ENCODE measurements at regions not wholly inside any gene's neighbourhood (a gene's known extent, or its start where the extent isn't known, plus 50 kb on each side); places are given as distances from the start of the nearest gene placed in this dataset.

GRCh38 chr18:77374446-77374805 lies 124.8 kb downstream of the GALR1 start:
- CTCF ChIA-PET = no interaction called here

GRCh38 chr18:77376043-77376732 lies 126.5 kb downstream of the GALR1 start:
- POLR2A ChIA-PET = no interaction called here
- TF ChIP-seq FOXK2 (IDR thresholded peaks at IDR 0.05) (no peak), L3MBTL2 (conservative IDR thresholded peaks at IDR 0.05) (no peak), ELF4 (IDR thresholded peaks at IDR 0.05) (no peak), CTBP1 (IDR thresholded peaks at IDR 0.05; ENCODE audit: borderline replicate concordance) (no peak), TARDBP (IDR thresholded peaks at IDR 0.05) (no peak), ARNT (IDR thresholded peaks at IDR 0.05) (no peak), FOXM1 (IDR thresholded peaks at IDR 0.05; ENCODE audit: borderline replicate concordance) (no peak), BHLHE40 (IDR thresholded peaks at IDR 0.05; ENCODE audit: borderline replicate concordance) (no peak), NFRKB (IDR thresholded peaks at IDR 0.05) (no peak), SP1 (IDR thresholded peaks at IDR 0.05) (no peak), PKNOX1 (IDR thresholded peaks at IDR 0.05) (no peak), LEF1 (IDR thresholded peaks at IDR 0.05; ENCODE audit: borderline replicate concordance) (no peak), FOXA1 (IDR thresholded peaks at IDR 0.05) (no peak), HDGF (IDR thresholded peaks at IDR 0.05; ENCODE audit: borderline replicate concordance) (no peak), SUZ12 (IDR thresholded peaks at IDR 0.05) (no peak), ZNF384 (IDR thresholded peaks at IDR 0.05) (no peak)
- no peak for DNase-seq (ENCODE audit: extremely low spot score)
- CTCF ChIA-PET = no interaction called here

More at GRCh38 chr18:77374446-77374805, 124.8 kb downstream of the GALR1 start:
- TF ChIP-seq ELF4 (IDR thresholded peaks at IDR 0.05) (no peak), HDGF (IDR thresholded peaks at IDR 0.05; ENCODE audit: borderline replicate concordance) (no peak), NFRKB (IDR thresholded peaks at IDR 0.05) (no peak)
- DNase-seq (ENCODE audit: extremely low spot score) = no peak
- POLR2A ChIA-PET = no interaction called here

GRCh38 chr18:77376733-77377094 lies 127.1 kb downstream of the GALR1 start:
- POLR2A ChIA-PET = no interaction called here
- no peak for DNase-seq (ENCODE audit: extremely low spot score)
- no peak for TF ChIP-seq NFRKB (IDR thresholded peaks at IDR 0.05)
- no peak for TF ChIP-seq FOXA1 (IDR thresholded peaks at IDR 0.05)
- no peak for TF ChIP-seq TARDBP (IDR thresholded peaks at IDR 0.05)
- TF ChIP-seq FOXK2 (IDR thresholded peaks at IDR 0.05) = no peak
- CTCF ChIA-PET = no interaction called here

GRCh38 chr18:77377813-77378212 lies 128.2 kb downstream of the GALR1 start:
- DNase-seq (ENCODE audit: extremely low spot score) = no peak
- POLR2A ChIA-PET = no interaction called here

GRCh38 chr18:77379976-77380509 lies 130.4 kb downstream of the GALR1 start:
- no peak for DNase-seq (ENCODE audit: extremely low spot score)
- no peak for TF ChIP-seq LEF1 (IDR thresholded peaks at IDR 0.05; ENCODE audit: borderline replicate concordance)
- no peak for TF ChIP-seq CTBP1 (IDR thresholded peaks at IDR 0.05; ENCODE audit: borderline replicate concordance)
- no peak for TF ChIP-seq FOXA1 (IDR thresholded peaks at IDR 0.05)
- TF ChIP-seq ELF4 (IDR thresholded peaks at IDR 0.05) = no peak
- TF ChIP-seq NFRKB (IDR thresholded peaks at IDR 0.05) = no peak
- no peak for TF ChIP-seq L3MBTL2 (conservative IDR thresholded peaks at IDR 0.05)
- no peak for TF ChIP-seq ZNF384 (IDR thresholded peaks at IDR 0.05)
- no peak for TF ChIP-seq HDGF (IDR thresholded peaks at IDR 0.05; ENCODE audit: borderline replicate concordance)
- TF ChIP-seq ARNT (IDR thresholded peaks at IDR 0.05) = no peak
- no peak for TF ChIP-seq SUZ12 (IDR thresholded peaks at IDR 0.05)
- no peak for TF ChIP-seq FOXM1 (IDR thresholded peaks at IDR 0.05; ENCODE audit: borderline replicate concordance)
- TF ChIP-seq SP1 (IDR thresholded peaks at IDR 0.05) = no peak
- no peak for TF ChIP-seq TARDBP (IDR thresholded peaks at IDR 0.05)
- no peak for TF ChIP-seq FOXK2 (IDR thresholded peaks at IDR 0.05)
- no peak for TF ChIP-seq PKNOX1 (IDR thresholded peaks at IDR 0.05)
- ChIA-PET CTCF (no interaction called here), POLR2A (no interaction called here)

More at GRCh38 chr18:77377813-77378212, 128.2 kb downstream of the GALR1 start:
- TF ChIP-seq NFRKB (IDR thresholded peaks at IDR 0.05) (no peak), ELF4 (IDR thresholded peaks at IDR 0.05) (no peak), TARDBP (IDR thresholded peaks at IDR 0.05) (no peak), FOXK2 (IDR thresholded peaks at IDR 0.05) (no peak), SP1 (IDR thresholded peaks at IDR 0.05) (no peak), FOXA1 (IDR thresholded peaks at IDR 0.05) (no peak), CTBP1 (IDR thresholded peaks at IDR 0.05; ENCODE audit: borderline replicate concordance) (no peak), ZNF384 (IDR thresholded peaks at IDR 0.05) (no peak), HDGF (IDR thresholded peaks at IDR 0.05; ENCODE audit: borderline replicate concordance) (no peak), PKNOX1 (IDR thresholded peaks at IDR 0.05) (no peak), BHLHE40 (IDR thresholded peaks at IDR 0.05; ENCODE audit: borderline replicate concordance) (no peak), ARNT (IDR thresholded peaks at IDR 0.05) (no peak), L3MBTL2 (conservative IDR thresholded peaks at IDR 0.05) (no peak), LEF1 (IDR thresholded peaks at IDR 0.05; ENCODE audit: borderline replicate concordance) (no peak)
- CTCF ChIA-PET = no interaction called here

- TF ChIP-seq FOXM1 (IDR thresholded peaks at IDR 0.05; ENCODE audit: borderline replicate concordance) = no peak
- no peak for TF ChIP-seq FOXA1 (IDR thresholded peaks at IDR 0.05)
- TF ChIP-seq PKNOX1 (IDR thresholded peaks at IDR 0.05) = no peak
- no peak for TF ChIP-seq HDGF (IDR thresholded peaks at IDR 0.05; ENCODE audit: borderline replicate concordance)
- TF ChIP-seq BHLHE40 (IDR thresholded peaks at IDR 0.05; ENCODE audit: borderline replicate concordance) = no peak
- TF ChIP-seq ZNF384 (IDR thresholded peaks at IDR 0.05) = no peak
- TF ChIP-seq L3MBTL2 (conservative IDR thresholded peaks at IDR 0.05) = no peak
- no peak for TF ChIP-seq LEF1 (IDR thresholded peaks at IDR 0.05; ENCODE audit: borderline replicate concordance)
- no peak for DNase-seq (ENCODE audit: extremely low spot score)
- ChIA-PET CTCF (no interaction called here), POLR2A (no interaction called here)
These were observed 131.0 kb downstream of the GALR1 start for GRCh38 chr18:77380695-77381094.
